ENCODE measurements at regions not wholly inside any gene's neighbourhood (a gene's known extent, or its start where the extent isn't known, plus 50 kb on each side); places are given as distances from the start of the nearest gene placed in this dataset.

- DNase-seq (ENCODE audit: low spot score): no peak
Observed at GRCh38 chr5:143497749-143498148, 94.3 kb upstream of the NR3C1 start.

- DNase-seq (ENCODE audit: low spot score): no peak
Observed at GRCh38 chr5:143496943-143497342, 93.5 kb upstream of the NR3C1 start.

- no peak for DNase-seq (ENCODE audit: low spot score)
Observed at GRCh38 chr5:143495821-143496275, 92.4 kb upstream of the NR3C1 start.

- DNase-seq (ENCODE audit: low spot score): no peak
Observed at GRCh38 chr5:143495110-143495509, 91.6 kb upstream of the NR3C1 start.

GRCh38 chr5:143494595-143494994 lies 91.1 kb upstream of the NR3C1 start:
- DNase-seq (ENCODE audit: low spot score): no peak

- no peak for DNase-seq (ENCODE audit: low spot score)
Observed at GRCh38 chr5:143494162-143494561, 90.7 kb upstream of the NR3C1 start.

- DNase-seq (ENCODE audit: low spot score): no peak
Observed at GRCh38 chr5:143492783-143493182, 89.3 kb upstream of the NR3C1 start.

GRCh38 chr5:143491646-143492045 lies 88.2 kb upstream of the NR3C1 start:
- no peak for DNase-seq (ENCODE audit: low spot score)

GRCh38 chr5:143488381-143488780 lies 84.9 kb upstream of the NR3C1 start:
- no peak for DNase-seq (ENCODE audit: low spot score)

GRCh38 chr5:143484601-143485000 lies 81.1 kb upstream of the NR3C1 start:
- no peak for DNase-seq (ENCODE audit: low spot score)

- no peak for DNase-seq (ENCODE audit: low spot score)
Observed at GRCh38 chr5:143481697-143482531, 78.4 kb upstream of the NR3C1 start.

GRCh38 chr5:143480001-143480400 lies 76.5 kb upstream of the NR3C1 start:
- no peak for DNase-seq (ENCODE audit: low spot score)

GRCh38 chr5:143479394-143479793 lies 75.9 kb upstream of the NR3C1 start:
- DNase-seq (ENCODE audit: low spot score): no peak

GRCh38 chr5:143476601-143477211 lies 73.2 kb upstream of the NR3C1 start:
- DNase-seq (ENCODE audit: low spot score): no peak

- no peak for DNase-seq (ENCODE audit: low spot score)
Observed at GRCh38 chr5:143474616-143475015, 71.1 kb upstream of the NR3C1 start.

- no peak for DNase-seq (ENCODE audit: low spot score)
Observed at GRCh38 chr5:143473481-143473880, 70.0 kb upstream of the NR3C1 start.

- no peak for DNase-seq (ENCODE audit: low spot score)
Observed at GRCh38 chr5:143472576-143472975, 69.1 kb upstream of the NR3C1 start.

- DNase-seq (ENCODE audit: low spot score): no peak
Observed at GRCh38 chr5:143471666-143472464, 68.4 kb upstream of the NR3C1 start.

- no peak for DNase-seq (ENCODE audit: low spot score)
Observed at GRCh38 chr5:143471041-143471509, 67.6 kb upstream of the NR3C1 start.

GRCh38 chr5:143470120-143470519 lies 66.6 kb upstream of the NR3C1 start:
- no peak for DNase-seq (ENCODE audit: low spot score)

GRCh38 chr5:143469125-143469524 lies 65.6 kb upstream of the NR3C1 start:
- no peak for DNase-seq (ENCODE audit: low spot score)

- no peak for DNase-seq (ENCODE audit: low spot score)
Observed at GRCh38 chr5:143466632-143467031, 63.1 kb upstream of the NR3C1 start.
